ENCODE measurements at regions not wholly inside any gene's neighbourhood (a gene's known extent, or its start where the extent isn't known, plus 50 kb on each side); places are given as distances from the start of the nearest gene placed in this dataset.
"Not testable (repeated sequence)": the region's sequence is repeated elsewhere in the genome, so short reads cannot be mapped to it uniquely, and the experiment has no call there.

GRCh38 chr6:25137480-25137879, 141.7 kb upstream of the CARMIL1 start:
- H3K27me3 ChIP-seq (ENCODE audit: control insufficient read depth, insufficient read depth, low read length): no peaks in the 10 kb centered on the region
- H3K36me3 ChIP-seq (ENCODE audit: control insufficient read depth, insufficient read depth, low read length): no peaks in the 10 kb centered on the region
- H3K4me3 ChIP-seq (ENCODE audit: low read depth, low read length): no peak overlapping the region
- no peak overlapping the region for H3K9ac ChIP-seq (ENCODE audit: low read depth, low read length)
- H3K9me3 ChIP-seq (ENCODE audit: control insufficient read depth, insufficient read depth, low read length): peaks cover 3% of the 10 kb centered on the region
- H3K4me1 ChIP-seq (ENCODE audit: control insufficient read depth, insufficient read depth, low read length): no peaks in the 10 kb centered on the region

- Histone ChIP-seq H3K36me3 (ENCODE audit: control insufficient read depth, insufficient read depth, low read length) (no peaks in the 10 kb centered on the region), H3K4me1 (ENCODE audit: control insufficient read depth, insufficient read depth, low read length) (no peaks in the 10 kb centered on the region), H3K9ac (ENCODE audit: low read depth, low read length) (no peak overlapping the region), H3K9me3 (ENCODE audit: control insufficient read depth, insufficient read depth, low read length) (peaks cover 2% of the 10 kb centered on the region), H3K27me3 (ENCODE audit: control insufficient read depth, insufficient read depth, low read length) (no peaks in the 10 kb centered on the region), H3K4me3 (ENCODE audit: low read depth, low read length) (no peak overlapping the region)
Observed at GRCh38 chr6:25137916-25138232, 141.3 kb upstream of the CARMIL1 start.

GRCh38 chr6:25138233-25138933, 140.8 kb upstream of the CARMIL1 start:
- Histone ChIP-seq H3K27me3 (ENCODE audit: control insufficient read depth, insufficient read depth, low read length) (no peaks in the 10 kb centered on the region), H3K9me3 (ENCODE audit: control insufficient read depth, insufficient read depth, low read length) (peaks cover 2% of the 10 kb centered on the region), H3K9ac (ENCODE audit: low read depth, low read length) (no peak overlapping the region), H3K4me1 (ENCODE audit: control insufficient read depth, insufficient read depth, low read length) (no peaks in the 10 kb centered on the region), H3K36me3 (ENCODE audit: control insufficient read depth, insufficient read depth, low read length) (no peaks in the 10 kb centered on the region), H3K4me3 (ENCODE audit: low read depth, low read length) (no peak overlapping the region)

- Histone ChIP-seq H3K36me3 (ENCODE audit: control insufficient read depth, insufficient read depth, low read length) (no peaks in the 10 kb centered on the region), H3K27me3 (ENCODE audit: control insufficient read depth, insufficient read depth, low read length) (no peaks in the 10 kb centered on the region), H3K9me3 (ENCODE audit: control insufficient read depth, insufficient read depth, low read length) (no peaks in the 10 kb centered on the region), H3K9ac (ENCODE audit: low read depth, low read length) (no peak overlapping the region), H3K4me3 (ENCODE audit: low read depth, low read length) (no peak overlapping the region), H3K4me1 (ENCODE audit: control insufficient read depth, insufficient read depth, low read length) (no peaks in the 10 kb centered on the region)
Observed at GRCh38 chr6:25138934-25139415, 140.2 kb upstream of the CARMIL1 start.

GRCh38 chr6:25139608-25140007, 139.6 kb upstream of the CARMIL1 start:
- H3K9ac ChIP-seq (ENCODE audit: low read depth, low read length); H3K4me1 ChIP-seq (ENCODE audit: control insufficient read depth, insufficient read depth, low read length); H3K9me3 ChIP-seq (ENCODE audit: control insufficient read depth, insufficient read depth, low read length); H3K36me3 ChIP-seq (ENCODE audit: control insufficient read depth, insufficient read depth, low read length); H3K27me3 ChIP-seq (ENCODE audit: control insufficient read depth, insufficient read depth, low read length); H3K4me3 ChIP-seq (ENCODE audit: low read depth, low read length): not testable (repeated sequence)

- Histone ChIP-seq H3K27me3 (ENCODE audit: control insufficient read depth, insufficient read depth, low read length) (no peaks in the 10 kb centered on the region), H3K36me3 (ENCODE audit: control insufficient read depth, insufficient read depth, low read length) (no peaks in the 10 kb centered on the region), H3K9me3 (ENCODE audit: control insufficient read depth, insufficient read depth, low read length) (no peaks in the 10 kb centered on the region), H3K4me3 (ENCODE audit: low read depth, low read length) (no peak overlapping the region), H3K4me1 (ENCODE audit: control insufficient read depth, insufficient read depth, low read length) (no peaks in the 10 kb centered on the region), H3K9ac (ENCODE audit: low read depth, low read length) (no peak overlapping the region)
Observed at GRCh38 chr6:25142506-25142905, 136.7 kb upstream of the CARMIL1 start.

- Histone ChIP-seq H3K4me3 (ENCODE audit: low read depth, low read length) (no peak overlapping the region), H3K4me1 (ENCODE audit: control insufficient read depth, insufficient read depth, low read length) (no peaks in the 10 kb centered on the region), H3K9me3 (ENCODE audit: control insufficient read depth, insufficient read depth, low read length) (no peaks in the 10 kb centered on the region), H3K9ac (ENCODE audit: low read depth, low read length) (no peak overlapping the region), H3K36me3 (ENCODE audit: control insufficient read depth, insufficient read depth, low read length) (no peaks in the 10 kb centered on the region), H3K27me3 (ENCODE audit: control insufficient read depth, insufficient read depth, low read length) (no peaks in the 10 kb centered on the region)
Observed at GRCh38 chr6:25144919-25145318, 134.3 kb upstream of the CARMIL1 start.

GRCh38 chr6:25147223-25147622, 132.0 kb upstream of the CARMIL1 start:
- no peak overlapping the region for H3K4me3 ChIP-seq (ENCODE audit: low read depth, low read length)

GRCh38 chr6:25150031-25150430, 129.1 kb upstream of the CARMIL1 start:
- Histone ChIP-seq H3K27me3 (ENCODE audit: control insufficient read depth, insufficient read depth, low read length) (no peaks in the 10 kb centered on the region), H3K4me3 (ENCODE audit: low read depth, low read length) (no peak overlapping the region), H3K9ac (ENCODE audit: low read depth, low read length) (no peak overlapping the region), H3K36me3 (ENCODE audit: control insufficient read depth, insufficient read depth, low read length) (no peaks in the 10 kb centered on the region), H3K9me3 (ENCODE audit: control insufficient read depth, insufficient read depth, low read length) (no peaks in the 10 kb centered on the region), H3K4me1 (ENCODE audit: control insufficient read depth, insufficient read depth, low read length) (no peaks in the 10 kb centered on the region)

More at GRCh38 chr6:25147223-25147622, 132.0 kb upstream of the CARMIL1 start:
- H3K4me1 ChIP-seq (ENCODE audit: control insufficient read depth, insufficient read depth, low read length): no peaks in the 10 kb centered on the region
- no peak overlapping the region for H3K9ac ChIP-seq (ENCODE audit: low read depth, low read length)
- H3K9me3 ChIP-seq (ENCODE audit: control insufficient read depth, insufficient read depth, low read length): no peaks in the 10 kb centered on the region
- no peaks in the 10 kb centered on the region for H3K27me3 ChIP-seq (ENCODE audit: control insufficient read depth, insufficient read depth, low read length)
- H3K36me3 ChIP-seq (ENCODE audit: control insufficient read depth, insufficient read depth, low read length): no peaks in the 10 kb centered on the region

GRCh38 chr6:25150863-25151262, 128.3 kb upstream of the CARMIL1 start:
- no peak overlapping the region for H3K9ac ChIP-seq (ENCODE audit: low read depth, low read length)
- H3K9me3 ChIP-seq (ENCODE audit: control insufficient read depth, insufficient read depth, low read length): no peaks in the 10 kb centered on the region
- H3K4me1 ChIP-seq (ENCODE audit: control insufficient read depth, insufficient read depth, low read length): no peaks in the 10 kb centered on the region
- H3K4me3 ChIP-seq (ENCODE audit: low read depth, low read length): no peak overlapping the region
- H3K36me3 ChIP-seq (ENCODE audit: control insufficient read depth, insufficient read depth, low read length): no peaks in the 10 kb centered on the region
- no peaks in the 10 kb centered on the region for H3K27me3 ChIP-seq (ENCODE audit: control insufficient read depth, insufficient read depth, low read length)

- Histone ChIP-seq H3K36me3 (ENCODE audit: control insufficient read depth, insufficient read depth, low read length) (no peaks in the 10 kb centered on the region), H3K27me3 (ENCODE audit: control insufficient read depth, insufficient read depth, low read length) (no peaks in the 10 kb centered on the region), H3K4me3 (ENCODE audit: low read depth, low read length) (no peak overlapping the region), H3K4me1 (ENCODE audit: control insufficient read depth, insufficient read depth, low read length) (no peaks in the 10 kb centered on the region), H3K9me3 (ENCODE audit: control insufficient read depth, insufficient read depth, low read length) (peaks cover 7% of the 10 kb centered on the region), H3K9ac (ENCODE audit: low read depth, low read length) (no peak overlapping the region)
Observed at GRCh38 chr6:25153079-25153478, 126.1 kb upstream of the CARMIL1 start.

GRCh38 chr6:25154034-25154596, 125.1 kb upstream of the CARMIL1 start:
- no peak overlapping the region for H3K9ac ChIP-seq (ENCODE audit: low read depth, low read length)
- peaks cover 11% of the 10 kb centered on the region for H3K9me3 ChIP-seq (ENCODE audit: control insufficient read depth, insufficient read depth, low read length)
- no peaks in the 10 kb centered on the region for H3K36me3 ChIP-seq (ENCODE audit: control insufficient read depth, insufficient read depth, low read length)

More at GRCh38 chr6:25154034-25154596, 125.1 kb upstream of the CARMIL1 start:
- Histone ChIP-seq H3K4me1 (ENCODE audit: control insufficient read depth, insufficient read depth, low read length) (no peaks in the 10 kb centered on the region), H3K27me3 (ENCODE audit: control insufficient read depth, insufficient read depth, low read length) (no peaks in the 10 kb centered on the region), H3K4me3 (ENCODE audit: low read depth, low read length) (no peak overlapping the region)
